CD4-positive, alpha-beta T cell treated with Interleukin-15 for 1 hour (primary cell): ENCODE measurements at regions not wholly inside any gene's neighbourhood (a gene's known extent, or its start where the extent isn't known, plus 50 kb on each side); places are given as distances from the start of the nearest gene placed in this dataset.

Experiments used
- DNase-seq: peaks from one replicate; pipeline ENCODE4 v3.0.0-alpha.2; 2020

- DNase-seq, result no peak
Observed at GRCh38 chr20:50303573-50304500, 113.2 kb downstream of the CEBPB start.

- no peak for DNase-seq
Observed at GRCh38 chr20:50304501-50304856, 113.8 kb downstream of the CEBPB start.

- DNase-seq, result no peak
Observed at GRCh38 chr20:50304923-50305635, 114.4 kb downstream of the CEBPB start.

GRCh38 chr20:50305636-50306477, 115.2 kb downstream of the CEBPB start:
- DNase-seq, result no peak

- DNase-seq, result no peak
Observed at GRCh38 chr20:50306478-50307423, 116.1 kb downstream of the CEBPB start.

- DNase-seq, result no peak
Observed at GRCh38 chr20:50308166-50308512, 117.5 kb downstream of the CEBPB start.

- DNase-seq, result peak; percentile 72
Observed at GRCh38 chr20:50308513-50309279, 118.1 kb downstream of the CEBPB start.

GRCh38 chr20:50309280-50309763, 118.7 kb downstream of the CEBPB start:
- no peak for DNase-seq

GRCh38 chr20:50309764-50310672, 119.4 kb downstream of the CEBPB start:
- DNase-seq, result no peak

GRCh38 chr20:50310673-50311051, 120.0 kb downstream of the CEBPB start:
- no peak for DNase-seq

- DNase-seq, result no peak
Observed at GRCh38 chr20:50311308-50312001, 120.8 kb downstream of the CEBPB start.

- no peak for DNase-seq
Observed at GRCh38 chr20:50312002-50312681, 121.5 kb downstream of the CEBPB start.

GRCh38 chr20:50312682-50313521, 122.3 kb downstream of the CEBPB start:
- no peak for DNase-seq

- no peak for DNase-seq
Observed at GRCh38 chr20:50313522-50313820, 122.8 kb downstream of the CEBPB start.

- no peak for DNase-seq
Observed at GRCh38 chr20:50313827-50314677, 123.4 kb downstream of the CEBPB start.

GRCh38 chr20:50314678-50315335, 124.2 kb downstream of the CEBPB start:
- no peak for DNase-seq
